ENCODE measurements at regions not wholly inside any gene's neighbourhood (a gene's known extent, or its start where the extent isn't known, plus 50 kb on each side); places are given as distances from the start of the nearest gene placed in this dataset.

GRCh38 chr14:87264796-87265195 is 728.2 kb downstream of the GALC start:
- H3K4me3 ChIP-seq (IDR thresholded peaks at IDR 0.05; ENCODE audit: insufficient read depth, low read depth, low read length), result no peak overlapping the region
- no peak overlapping the region for H3K9ac ChIP-seq
- no peaks in the 10 kb centered on the region for H3K4me1 ChIP-seq (ENCODE audit: low read depth, poor library complexity, severe bottlenecking)
- H3K79me2 ChIP-seq (ENCODE audit: insufficient read depth, low read depth), result no peaks in the 10 kb centered on the region
- no peak overlapping the region for H2AFZ ChIP-seq (ENCODE audit: low read depth)
- H3K36me3 ChIP-seq (ENCODE audit: insufficient read depth), result no peaks in the 10 kb centered on the region
- no peak overlapping the region for H3K4me2 ChIP-seq
- no peaks in the 10 kb centered on the region for H3K27me3 ChIP-seq (ENCODE audit: insufficient read depth, low read depth)
- H3K27ac ChIP-seq, result no peak overlapping the region
- no peak for TF ChIP-seq CTCF (conservative IDR thresholded peaks at IDR 0.05; ENCODE audit: low read depth, low read length)
- no peaks in the 10 kb centered on the region for H4K20me1 ChIP-seq (ENCODE audit: insufficient read depth)

- H4K20me1 ChIP-seq (ENCODE audit: insufficient read depth), result no peaks in the 10 kb centered on the region
- H3K4me3 ChIP-seq (IDR thresholded peaks at IDR 0.05; ENCODE audit: insufficient read depth, low read depth, low read length), result no peak overlapping the region
- H3K9ac ChIP-seq, result no peak overlapping the region
- H3K27me3 ChIP-seq (ENCODE audit: insufficient read depth, low read depth), result no peaks in the 10 kb centered on the region
- no peak overlapping the region for H3K4me2 ChIP-seq
- H2AFZ ChIP-seq (ENCODE audit: low read depth), result no peak overlapping the region
- H3K36me3 ChIP-seq (ENCODE audit: insufficient read depth), result no peaks in the 10 kb centered on the region
- H3K27ac ChIP-seq, result no peak overlapping the region
- H3K79me2 ChIP-seq (ENCODE audit: insufficient read depth, low read depth), result no peaks in the 10 kb centered on the region
- no peaks in the 10 kb centered on the region for H3K4me1 ChIP-seq (ENCODE audit: low read depth, poor library complexity, severe bottlenecking)
- no peak for TF ChIP-seq CTCF (conservative IDR thresholded peaks at IDR 0.05; ENCODE audit: low read depth, low read length)
Observed at GRCh38 chr14:87264272-87264785, 728.7 kb downstream of the GALC start.

- H2AFZ ChIP-seq (ENCODE audit: low read depth), result no peak overlapping the region
- H3K27me3 ChIP-seq (ENCODE audit: insufficient read depth, low read depth), result no peaks in the 10 kb centered on the region
- TF ChIP-seq CTCF (conservative IDR thresholded peaks at IDR 0.05; ENCODE audit: low read depth, low read length), result no peak
Observed at GRCh38 chr14:87261621-87262020, 731.4 kb downstream of the GALC start.

GRCh38 chr14:87260460-87260859 is 732.5 kb downstream of the GALC start:
- no peaks in the 10 kb centered on the region for H3K36me3 ChIP-seq (ENCODE audit: insufficient read depth)
- H3K79me2 ChIP-seq (ENCODE audit: insufficient read depth, low read depth), result no peaks in the 10 kb centered on the region
- TF ChIP-seq CTCF (conservative IDR thresholded peaks at IDR 0.05; ENCODE audit: low read depth, low read length), result no peak
- H3K27me3 ChIP-seq (ENCODE audit: insufficient read depth, low read depth), result no peaks in the 10 kb centered on the region
- H3K27ac ChIP-seq, result no peak overlapping the region
- H3K4me2 ChIP-seq, result no peak overlapping the region
- H3K4me1 ChIP-seq (ENCODE audit: low read depth, poor library complexity, severe bottlenecking), result no peaks in the 10 kb centered on the region
- no peak overlapping the region for H3K9ac ChIP-seq
- H4K20me1 ChIP-seq (ENCODE audit: insufficient read depth), result no peaks in the 10 kb centered on the region
- no peak overlapping the region for H2AFZ ChIP-seq (ENCODE audit: low read depth)
- no peak overlapping the region for H3K4me3 ChIP-seq (IDR thresholded peaks at IDR 0.05; ENCODE audit: insufficient read depth, low read depth, low read length)

More at GRCh38 chr14:87261621-87262020, 731.4 kb downstream of the GALC start:
- H3K27ac ChIP-seq, result no peak overlapping the region
- H4K20me1 ChIP-seq (ENCODE audit: insufficient read depth), result no peaks in the 10 kb centered on the region
- H3K4me3 ChIP-seq (IDR thresholded peaks at IDR 0.05; ENCODE audit: insufficient read depth, low read depth, low read length), result no peak overlapping the region
- H3K79me2 ChIP-seq (ENCODE audit: insufficient read depth, low read depth), result no peaks in the 10 kb centered on the region
- no peak overlapping the region for H3K4me2 ChIP-seq
- H3K9ac ChIP-seq, result no peak overlapping the region
- no peaks in the 10 kb centered on the region for H3K4me1 ChIP-seq (ENCODE audit: low read depth, poor library complexity, severe bottlenecking)
- no peaks in the 10 kb centered on the region for H3K36me3 ChIP-seq (ENCODE audit: insufficient read depth)

Data from KMS-11 (cell line).